ENCODE measurements at regions not wholly inside any gene's neighbourhood (a gene's known extent, or its start where the extent isn't known, plus 50 kb on each side); places are given as distances from the start of the nearest gene placed in this dataset.

GRCh38 chr9:12170456-12170855, 522.7 kb upstream of the TYRP1 start:
- no peak for TF ChIP-seq CTCF (IDR thresholded peaks at IDR 0.05)
- TF ChIP-seq POLR2A (IDR thresholded peaks at IDR 0.05) = no peak
